ENCODE measurements at regions not wholly inside any gene's neighbourhood (a gene's known extent, or its start where the extent isn't known, plus 50 kb on each side); places are given as distances from the start of the nearest gene placed in this dataset.

GRCh38 chr5:81914696-81915095 lies 57.1 kb upstream of the ATG10 start:
- DNase-seq, result no peak

- DNase-seq, result no peak
Measured at GRCh38 chr5:81912933-81913332, 58.9 kb upstream of the ATG10 start.

GRCh38 chr5:81909677-81910076 lies 62.1 kb upstream of the ATG10 start:
- no peak for DNase-seq

GRCh38 chr5:81908771-81909170 lies 63.1 kb upstream of the ATG10 start:
- DNase-seq, result no peak

GRCh38 chr5:81908044-81908443 lies 63.8 kb upstream of the ATG10 start:
- DNase-seq, result no peak

- DNase-seq, result no peak
Measured at GRCh38 chr5:81907012-81907635, 64.7 kb upstream of the ATG10 start.

GRCh38 chr5:81906086-81906485 lies 65.7 kb upstream of the ATG10 start:
- no peak for DNase-seq

GRCh38 chr5:81904861-81905260 lies 67.0 kb upstream of the ATG10 start:
- no peak for DNase-seq

- no peak for DNase-seq
Measured at GRCh38 chr5:81904166-81904565, 67.7 kb upstream of the ATG10 start.

- no peak for DNase-seq
Measured at GRCh38 chr5:81901586-81901985, 70.2 kb upstream of the ATG10 start.

GRCh38 chr5:81899123-81899522 lies 72.7 kb upstream of the ATG10 start:
- no peak for DNase-seq

GRCh38 chr5:81898403-81898802 lies 73.4 kb upstream of the ATG10 start:
- no peak for DNase-seq

- DNase-seq, result no peak
Measured at GRCh38 chr5:81896764-81897163, 75.1 kb upstream of the ATG10 start.

GRCh38 chr5:81895307-81895706 lies 76.5 kb upstream of the ATG10 start:
- DNase-seq, result no peak

GRCh38 chr5:81893961-81894360 lies 77.9 kb upstream of the ATG10 start:
- no peak for DNase-seq

- DNase-seq, result no peak
Measured at GRCh38 chr5:81884871-81885270, 87.0 kb upstream of the ATG10 start.

- no peak for DNase-seq
Measured at GRCh38 chr5:81883371-81883770, 88.5 kb upstream of the ATG10 start.

- DNase-seq, result no peak
Measured at GRCh38 chr5:81881595-81881994, 90.2 kb upstream of the ATG10 start.

- DNase-seq, result no peak
Measured at GRCh38 chr5:81879936-81880335, 91.9 kb upstream of the ATG10 start.

- DNase-seq, result no peak
Measured at GRCh38 chr5:81878333-81878732, 93.5 kb upstream of the ATG10 start.

GRCh38 chr5:81866994-81867393 lies 104.8 kb upstream of the ATG10 start:
- DNase-seq, result no peak

- no peak for DNase-seq
Measured at GRCh38 chr5:81860778-81861177, 109.9 kb upstream of the SSBP2 start.

- no peak for DNase-seq
Measured at GRCh38 chr5:81859624-81860023, 108.7 kb upstream of the SSBP2 start.

- no peak for DNase-seq
Measured at GRCh38 chr5:81856948-81857928, 106.3 kb upstream of the SSBP2 start.
